ENCODE measurements at regions not wholly inside any gene's neighbourhood (a gene's known extent, or its start where the extent isn't known, plus 50 kb on each side); places are given as distances from the start of the nearest gene placed in this dataset. TPM values are rescaled to one million over a fixed set of nuclear protein-coding genes. Genes with fewer than 3 reads are reported as not detected.

DNA sequence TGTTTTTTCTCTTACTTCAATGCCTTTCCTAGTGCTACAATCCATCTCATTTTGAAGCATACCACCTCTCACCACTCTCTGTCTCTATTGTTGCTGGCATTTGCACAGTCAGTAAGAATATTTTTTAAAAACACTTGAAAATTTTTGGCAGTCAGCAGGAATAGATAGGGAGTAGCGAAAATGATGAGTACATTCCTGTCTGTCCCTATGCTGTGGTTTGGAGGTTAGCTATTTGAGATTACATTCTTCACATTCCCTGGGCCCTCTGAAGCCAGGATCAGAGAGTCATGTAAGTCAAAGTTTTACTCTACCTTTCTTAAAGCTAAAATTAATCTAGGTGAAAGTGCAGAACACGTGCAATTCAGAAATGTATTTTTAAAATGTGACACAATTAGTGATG, 53.0 kb upstream of the MAGI2 start:
- H2AFZ ChIP-seq: no peak overlapping the region
- DNase-seq (ENCODE audit: low spot score): peak; percentile 6

GRCh38 chr7:79504607-79505389, 51.3 kb upstream of the MAGI2 start:
- H2AFZ ChIP-seq: peak overlapping the region; percentile 41

More for the DNA sequence above, 53.0 kb upstream of the MAGI2 start:
- H3K4me3 ChIP-seq: no peak overlapping the region
- no peaks in the 10 kb centered on the region for H4K20me1 ChIP-seq (ENCODE audit: insufficient read depth, poor library complexity, severe bottlenecking)
- no peak overlapping the region for H3K4me2 ChIP-seq
- no peaks in the 10 kb centered on the region for H3K9me3 ChIP-seq (ENCODE audit: low read depth)
- no peaks in the 10 kb centered on the region for H3K9me2 ChIP-seq (replicated peaks; ENCODE audit: insufficient read depth)
- no peak overlapping the region for H3K27ac ChIP-seq
- WGBS (ENCODE audit: low lambda C conversion rate, missing lambda C conversion rate): 39% methylated on average over 2 of the region's 2 CpGs
- no peaks in the 10 kb centered on the region for H3K27me3 ChIP-seq
- TF ChIP-seq EZH2 (IDR thresholded peaks at IDR 0.05; ENCODE audit: borderline replicate concordance): no peak
- TF ChIP-seq, protein P1, sequence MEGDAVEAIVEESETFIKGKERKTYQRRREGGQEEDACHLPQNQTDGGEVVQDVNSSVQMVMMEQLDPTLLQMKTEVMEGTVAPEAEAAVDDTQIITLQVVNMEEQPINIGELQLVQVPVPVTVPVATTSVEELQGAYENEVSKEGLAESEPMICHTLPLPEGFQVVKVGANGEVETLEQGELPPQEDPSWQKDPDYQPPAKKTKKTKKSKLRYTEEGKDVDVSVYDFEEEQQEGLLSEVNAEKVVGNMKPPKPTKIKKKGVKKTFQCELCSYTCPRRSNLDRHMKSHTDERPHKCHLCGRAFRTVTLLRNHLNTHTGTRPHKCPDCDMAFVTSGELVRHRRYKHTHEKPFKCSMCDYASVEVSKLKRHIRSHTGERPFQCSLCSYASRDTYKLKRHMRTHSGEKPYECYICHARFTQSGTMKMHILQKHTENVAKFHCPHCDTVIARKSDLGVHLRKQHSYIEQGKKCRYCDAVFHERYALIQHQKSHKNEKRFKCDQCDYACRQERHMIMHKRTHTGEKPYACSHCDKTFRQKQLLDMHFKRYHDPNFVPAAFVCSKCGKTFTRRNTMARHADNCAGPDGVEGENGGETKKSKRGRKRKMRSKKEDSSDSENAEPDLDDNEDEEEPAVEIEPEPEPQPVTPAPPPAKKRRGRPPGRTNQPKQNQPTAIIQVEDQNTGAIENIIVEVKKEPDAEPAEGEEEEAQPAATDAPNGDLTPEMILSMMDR (IDR thresholded peaks at IDR 0.05; ENCODE audit: poor library complexity): no peak
- no peaks in the 10 kb centered on the region for H3K79me2 ChIP-seq
- no peaks in the 10 kb centered on the region for H3K36me3 ChIP-seq (replicated peaks; ENCODE audit: insufficient read depth, low read depth)
- no peaks in the 10 kb centered on the region for H3K4me1 ChIP-seq (ENCODE audit: insufficient read depth)

More at GRCh38 chr7:79504607-79505389, 51.3 kb upstream of the MAGI2 start:
- DNase-seq (ENCODE audit: low spot score): peak; percentile 33
- H3K36me3 ChIP-seq (replicated peaks; ENCODE audit: insufficient read depth, low read depth): no peaks in the 10 kb centered on the region
- H3K9me2 ChIP-seq (replicated peaks; ENCODE audit: insufficient read depth): no peaks in the 10 kb centered on the region
- no peaks in the 10 kb centered on the region for H4K20me1 ChIP-seq (ENCODE audit: insufficient read depth, poor library complexity, severe bottlenecking)
- no peaks in the 10 kb centered on the region for H3K9me3 ChIP-seq (ENCODE audit: low read depth)
- no peaks in the 10 kb centered on the region for H3K4me1 ChIP-seq (ENCODE audit: insufficient read depth)
- H3K4me3 ChIP-seq: no peak overlapping the region
- WGBS (ENCODE audit: low lambda C conversion rate, missing lambda C conversion rate): 73% methylated on average over 9 of the region's 9 CpGs
- H3K79me2 ChIP-seq: no peaks in the 10 kb centered on the region
- TF ChIP-seq EZH2phosphoT487 (IDR thresholded peaks at IDR 0.05; ENCODE audit: low read depth, severe bottlenecking, unreplicated experiment) (no peak), EZH2 (IDR thresholded peaks at IDR 0.05; ENCODE audit: borderline replicate concordance) (no peak)
- TF ChIP-seq, protein P1 (IDR thresholded peaks at IDR 0.05; ENCODE audit: poor library complexity): no peak
- no peak overlapping the region for H3K27ac ChIP-seq
- no peaks in the 10 kb centered on the region for H3K27me3 ChIP-seq
- H3K4me2 ChIP-seq: no peak overlapping the region

Small RNA genes in the stretch of these regions (small RNA-seq; reads per million reads assigned to genes)
- gene RNA5SP234: not detected
- not detected for gene RNU6-849P

Measured in hepatocyte (in vitro differentiated cells).